GM10248 (cell line): ENCODE measurements at regions not wholly inside any gene's neighbourhood (a gene's known extent, or its start where the extent isn't known, plus 50 kb on each side); places are given as distances from the start of the nearest gene placed in this dataset.

ENCODE experiments used
- CTCF ChIA-PET: fragments of 300-600 bp; sonication (Branson Sonifier 250); formaldehyde crosslinking; extraction: SDS; loops from one replicate; lab custom pipeline; 2021; ENCODE audit warnings: antibody characterized with exemption; lab: Yijun Ruan, JAX
- POLR2A ChIA-PET: fragments of 350-650 bp; sonication (Branson Sonifier 250); formaldehyde crosslinking; extraction: SDS; loops from one replicate; lab custom pipeline; 2020; ENCODE audit warnings: antibody characterized with exemption; lab: Yijun Ruan, JAX
- DNase-seq: peaks from one replicate; pipeline ENCODE4 v3.0.0; 2012; ENCODE audit errors: extremely low spot score
- CTCF ChIP-seq: IDR thresholded peaks from 2 replicates; pipeline ENCODE4 v1.5.1; 2012; ENCODE audit warnings: mild to moderate bottlenecking, low read depth; ENCODE audit errors: extremely low read depth, missing control alignments, control extremely low read depth

- DNase-seq: no peak
- ChIA-PET CTCF (interaction anchor here (1.3 kb wide), 2 partner anchors 10 to 19 kb away, joined by 3 to 4 read pairs; no protein-coding TSS in a partner anchor), POLR2A (no interaction called here)
- TF ChIP-seq CTCF: no peak
Observed at GRCh38 chr2:149648282-149649030, 60.9 kb upstream of the MMADHC start.

- TF ChIP-seq CTCF: no peak
- CTCF ChIA-PET: interaction anchor here (1.6 kb wide), 2 partner anchors 11 to 13 kb away, joined by 6 read pairs; no protein-coding TSS in a partner anchor
- POLR2A ChIA-PET: no interaction called here
- DNase-seq: no peak
Observed at GRCh38 chr2:149645391-149645790, 57.8 kb upstream of the MMADHC start.
